ENCODE measurements at regions not wholly inside any gene's neighbourhood (a gene's known extent, or its start where the extent isn't known, plus 50 kb on each side); places are given as distances from the start of the nearest gene placed in this dataset.

DNA sequence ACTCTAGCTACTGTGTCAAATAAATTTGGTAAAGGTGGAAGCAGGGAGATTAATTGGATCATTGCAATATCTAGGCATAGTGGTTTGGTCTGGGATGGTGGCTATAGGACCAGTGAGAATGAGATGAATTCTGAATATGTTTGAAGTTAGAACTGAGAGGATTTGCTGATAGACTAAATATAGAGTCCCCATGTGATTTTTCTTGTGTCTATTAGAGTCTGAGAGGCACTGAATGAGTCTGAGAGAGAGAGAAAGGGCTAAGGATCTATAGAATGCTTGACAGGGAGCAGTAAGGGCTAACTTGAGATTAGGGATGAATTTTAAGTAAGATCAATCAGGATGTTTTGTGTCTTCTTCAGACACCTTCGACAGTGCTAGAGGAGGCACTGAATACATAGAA lies 77.9 kb upstream of the CHL1 start:
- TF ChIP-seq, protein P1, sequence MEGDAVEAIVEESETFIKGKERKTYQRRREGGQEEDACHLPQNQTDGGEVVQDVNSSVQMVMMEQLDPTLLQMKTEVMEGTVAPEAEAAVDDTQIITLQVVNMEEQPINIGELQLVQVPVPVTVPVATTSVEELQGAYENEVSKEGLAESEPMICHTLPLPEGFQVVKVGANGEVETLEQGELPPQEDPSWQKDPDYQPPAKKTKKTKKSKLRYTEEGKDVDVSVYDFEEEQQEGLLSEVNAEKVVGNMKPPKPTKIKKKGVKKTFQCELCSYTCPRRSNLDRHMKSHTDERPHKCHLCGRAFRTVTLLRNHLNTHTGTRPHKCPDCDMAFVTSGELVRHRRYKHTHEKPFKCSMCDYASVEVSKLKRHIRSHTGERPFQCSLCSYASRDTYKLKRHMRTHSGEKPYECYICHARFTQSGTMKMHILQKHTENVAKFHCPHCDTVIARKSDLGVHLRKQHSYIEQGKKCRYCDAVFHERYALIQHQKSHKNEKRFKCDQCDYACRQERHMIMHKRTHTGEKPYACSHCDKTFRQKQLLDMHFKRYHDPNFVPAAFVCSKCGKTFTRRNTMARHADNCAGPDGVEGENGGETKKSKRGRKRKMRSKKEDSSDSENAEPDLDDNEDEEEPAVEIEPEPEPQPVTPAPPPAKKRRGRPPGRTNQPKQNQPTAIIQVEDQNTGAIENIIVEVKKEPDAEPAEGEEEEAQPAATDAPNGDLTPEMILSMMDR (conservative IDR thresholded peaks at IDR 0.05; ENCODE audit: low read length) = no peak
- TF ChIP-seq EZH2phosphoT487 (IDR thresholded peaks at IDR 0.05; ENCODE audit: borderline replicate concordance) = no peak
